Loucy (cell line): ENCODE measurements at regions not wholly inside any gene's neighbourhood (a gene's known extent, or its start where the extent isn't known, plus 50 kb on each side); places are given as distances from the start of the nearest gene placed in this dataset.

Experiments
- H2AFZ ChIP-seq: fragments of 200-600 bp; sonication (generic); 2 replicates; pipeline ENCODE4 v1.6.0; 2016; ENCODE audit warnings: antibody characterized with exemption, mild to moderate bottlenecking, low read length, moderate library complexity
- H3F3A ChIP-seq: fragments of 200-600 bp; 2 replicates; pipeline ENCODE4 v1.6.0; 2016; ENCODE audit warnings: antibody characterized with exemption, low read depth, mild to moderate bottlenecking
- H3K27me3 ChIP-seq: fragments of 200-600 bp; sonication (generic); 2 replicates; pipeline ENCODE4 v1.6.1; 2014; ENCODE audit warnings: low read length, mild to moderate bottlenecking; ENCODE audit not compliant: insufficient read depth, poor library complexity, severe bottlenecking
- H3K36me3 ChIP-seq: fragments of 200-600 bp; sonication (generic); 2 replicates; pipeline ENCODE4 v1.6.1; 2016; ENCODE audit warnings: low read length; ENCODE audit not compliant: insufficient read depth
- H3K4me1 ChIP-seq: fragments of 200-600 bp; sonication (generic); 2 replicates; pipeline ENCODE4 v1.5.1; 2014; ENCODE audit warnings: low read length, mild to moderate bottlenecking; ENCODE audit not compliant: insufficient read depth, poor library complexity, severe bottlenecking
- H3K4me2 ChIP-seq: fragments of 200-600 bp; sonication (generic); 2 replicates; pipeline ENCODE4 v1.6.0; 2014; ENCODE audit warnings: antibody characterized with exemption, low read length, low read depth, mild to moderate bottlenecking; ENCODE audit not compliant: poor library complexity, severe bottlenecking
- H3K4me3 ChIP-seq: fragments of 200-600 bp; sonication (generic); 2 replicates; pipeline ENCODE4 v1.5.1; 2014; ENCODE audit warnings: low read length, mild to moderate bottlenecking, mixed read lengths; ENCODE audit not compliant: poor library complexity, severe bottlenecking
- H3K79me2 ChIP-seq: fragments of 200-600 bp; sonication (generic); 2 replicates; pipeline ENCODE4 v1.6.1; 2014; ENCODE audit warnings: low read length; ENCODE audit not compliant: insufficient read depth
- H3K9ac ChIP-seq: fragments of 200-600 bp; sonication (generic); 2 replicates; pipeline ENCODE4 v1.6.0; 2014; ENCODE audit warnings: mild to moderate bottlenecking, low read depth, low read length, moderate library complexity; ENCODE audit not compliant: poor library complexity, severe bottlenecking
- H3K9me2 ChIP-seq: fragments of 200-600 bp; sonication (generic); replicated peaks from 2 replicates; pipeline ENCODE4 v1.6.1; 2016; ENCODE audit warnings: low read depth, low read length, mixed read lengths
- H3K9me3 ChIP-seq: fragments of 200-600 bp; sonication (generic); 2 replicates; pipeline ENCODE4 v1.6.1; 2014; ENCODE audit warnings: mild to moderate bottlenecking, antibody characterized with exemption, low read length, low read depth; ENCODE audit not compliant: insufficient read depth
- H4K20me1 ChIP-seq: fragments of 200-600 bp; sonication (generic); 2 replicates; pipeline ENCODE4 v1.6.0; 2014; ENCODE audit warnings: antibody characterized with exemption, low read length, mild to moderate bottlenecking; ENCODE audit not compliant: insufficient read depth, poor library complexity, severe bottlenecking
- EZH2phosphoT487 ChIP-seq: fragments of 200-600 bp; IDR thresholded peaks from 2 replicates; pipeline ENCODE4 v1.6.1; 2018; ENCODE audit warnings: antibody characterized with exemption, mild to moderate bottlenecking, moderate library complexity, borderline replicate concordance
- TF ChIP-seq, protein P1 (sequence below): fragments of 200-600 bp; sonication (generic); conservative IDR thresholded peaks from 2 replicates; pipeline ENCODE4 v1.5.1; 2014; ENCODE audit warnings: mild to moderate bottlenecking, antibody characterized with exemption, low read length

DNA sequence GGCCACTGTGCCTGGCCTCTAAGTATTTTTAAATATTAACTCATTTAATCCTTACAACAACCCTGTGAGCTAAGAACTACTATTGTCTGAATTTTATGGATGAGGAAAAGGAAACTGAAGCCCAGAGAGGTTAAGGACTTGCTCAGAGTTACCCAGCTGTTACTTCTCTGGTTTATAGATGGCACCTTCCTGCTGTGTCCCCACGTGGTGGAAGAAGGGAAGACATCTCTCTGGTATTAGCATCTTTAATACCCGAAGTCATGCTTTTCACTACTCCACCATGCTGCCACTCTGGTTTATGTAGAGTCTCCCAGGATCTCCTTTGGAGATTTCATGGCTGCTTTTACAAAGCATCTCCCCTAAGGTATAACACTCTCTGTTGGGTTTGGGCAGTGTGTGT, 105.5 kb upstream of the MKLN1 start:
- Histone ChIP-seq H3K9ac (no peak overlapping the region), H3K4me3 (no peak overlapping the region), H3K9me2 (no peaks in the 10 kb centered on the region), H3K4me2 (no peak overlapping the region), H3K4me1 (peaks cover 7% of the 10 kb centered on the region), H2AFZ (no peak overlapping the region), H3K79me2 (no peaks in the 10 kb centered on the region), H3K36me3 (no peaks in the 10 kb centered on the region), H3K27me3 (no peaks in the 10 kb centered on the region), H3K9me3 (no peaks in the 10 kb centered on the region), H3F3A (no peaks in the 10 kb centered on the region), H4K20me1 (no peaks in the 10 kb centered on the region)
- no peak for TF ChIP-seq EZH2phosphoT487
- TF ChIP-seq, protein P1, sequence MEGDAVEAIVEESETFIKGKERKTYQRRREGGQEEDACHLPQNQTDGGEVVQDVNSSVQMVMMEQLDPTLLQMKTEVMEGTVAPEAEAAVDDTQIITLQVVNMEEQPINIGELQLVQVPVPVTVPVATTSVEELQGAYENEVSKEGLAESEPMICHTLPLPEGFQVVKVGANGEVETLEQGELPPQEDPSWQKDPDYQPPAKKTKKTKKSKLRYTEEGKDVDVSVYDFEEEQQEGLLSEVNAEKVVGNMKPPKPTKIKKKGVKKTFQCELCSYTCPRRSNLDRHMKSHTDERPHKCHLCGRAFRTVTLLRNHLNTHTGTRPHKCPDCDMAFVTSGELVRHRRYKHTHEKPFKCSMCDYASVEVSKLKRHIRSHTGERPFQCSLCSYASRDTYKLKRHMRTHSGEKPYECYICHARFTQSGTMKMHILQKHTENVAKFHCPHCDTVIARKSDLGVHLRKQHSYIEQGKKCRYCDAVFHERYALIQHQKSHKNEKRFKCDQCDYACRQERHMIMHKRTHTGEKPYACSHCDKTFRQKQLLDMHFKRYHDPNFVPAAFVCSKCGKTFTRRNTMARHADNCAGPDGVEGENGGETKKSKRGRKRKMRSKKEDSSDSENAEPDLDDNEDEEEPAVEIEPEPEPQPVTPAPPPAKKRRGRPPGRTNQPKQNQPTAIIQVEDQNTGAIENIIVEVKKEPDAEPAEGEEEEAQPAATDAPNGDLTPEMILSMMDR = no peak

DNA sequence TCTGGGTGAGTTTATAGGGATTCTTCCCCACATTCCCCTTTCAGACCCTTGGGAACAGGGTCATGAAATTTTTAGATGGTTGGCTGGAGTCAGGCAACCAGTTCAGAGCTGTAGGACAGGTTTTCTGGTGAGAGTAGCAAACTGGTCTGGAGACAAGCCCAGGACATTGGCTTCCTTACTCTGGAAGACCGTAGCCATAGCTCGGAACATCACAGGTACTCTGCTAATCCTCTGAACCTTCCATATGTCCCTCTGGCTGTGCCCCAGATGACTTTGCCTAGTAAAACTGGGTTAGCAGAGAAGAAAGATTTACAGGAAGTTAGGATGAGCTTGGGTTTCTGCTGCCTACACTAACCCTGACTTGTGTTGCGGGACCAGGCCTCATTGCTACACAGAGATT, 104.5 kb upstream of the MKLN1 start:
- H2AFZ ChIP-seq = no peak overlapping the region
- TF ChIP-seq, protein P1 = no peak
- no peak for TF ChIP-seq EZH2phosphoT487
- H3K9me3 ChIP-seq = no peaks in the 10 kb centered on the region
- no peak overlapping the region for H3K4me3 ChIP-seq
- H3K4me1 ChIP-seq = peaks cover 7% of the 10 kb centered on the region
- H3K79me2 ChIP-seq = no peaks in the 10 kb centered on the region
- H3K9me2 ChIP-seq = no peaks in the 10 kb centered on the region
- no peak overlapping the region for H3K9ac ChIP-seq
- H3K36me3 ChIP-seq = no peaks in the 10 kb centered on the region
- H3F3A ChIP-seq = no peaks in the 10 kb centered on the region
- no peak overlapping the region for H3K4me2 ChIP-seq
- H3K27me3 ChIP-seq = no peaks in the 10 kb centered on the region
- no peaks in the 10 kb centered on the region for H4K20me1 ChIP-seq

DNA sequence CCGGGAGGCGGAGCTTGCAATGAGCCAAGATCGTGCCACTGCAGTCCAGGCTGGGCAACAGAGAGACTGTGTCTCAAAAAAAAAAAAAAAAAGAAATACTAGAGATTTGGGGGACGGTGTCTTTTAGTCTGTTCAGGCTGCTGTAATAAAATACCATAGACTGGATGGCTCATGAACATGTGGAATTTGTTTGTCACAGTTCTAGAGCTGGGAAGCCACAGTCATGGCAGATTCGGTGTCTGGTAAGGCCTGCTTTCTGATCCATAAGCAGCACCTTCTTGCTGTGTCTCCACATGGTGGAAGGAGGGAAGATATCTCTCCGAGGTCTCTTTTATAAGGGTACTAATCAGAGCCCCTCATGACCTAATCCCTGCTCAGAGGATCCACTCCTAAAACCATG, 102.7 kb upstream of the MKLN1 start:
- Histone ChIP-seq H3K4me2 (no peak overlapping the region), H3K9ac (no peak overlapping the region)
- TF ChIP-seq, protein P1 = no peak
- TF ChIP-seq EZH2phosphoT487 = no peak

More for the DNA sequence above, 102.7 kb upstream of the MKLN1 start:
- Histone ChIP-seq H3K9me3 (no peaks in the 10 kb centered on the region), H3F3A (no peaks in the 10 kb centered on the region), H3K27me3 (no peaks in the 10 kb centered on the region), H4K20me1 (no peaks in the 10 kb centered on the region), H3K36me3 (no peaks in the 10 kb centered on the region), H3K4me1 (peaks cover 15% of the 10 kb centered on the region), H3K9me2 (no peaks in the 10 kb centered on the region), H3K4me3 (no peak overlapping the region), H3K79me2 (no peaks in the 10 kb centered on the region), H2AFZ (no peak overlapping the region)
